DND-41 (cell line): ENCODE measurements at regions not wholly inside any gene's neighbourhood (a gene's known extent, or its start where the extent isn't known, plus 50 kb on each side); places are given as distances from the start of the nearest gene placed in this dataset.

Experiments
- ATAC-seq: fragments of 200-7000 bp; cut with Tn5 transposase; 3 replicates; pipeline ENCODE4 v1.9.1; 2021; ENCODE audit warnings: low read depth; ENCODE audit not compliant: insufficient read depth
- DNase-seq: peaks from one replicate; pipeline ENCODE4 v3.0.0-alpha.2; 2020
- H2AFZ ChIP-seq: 2 replicates; pipeline ENCODE4 v1.6.0; 2012; ENCODE audit warnings: low read depth, low read length
- H3K27ac ChIP-seq: 2 replicates; pipeline ENCODE4 v1.5.1; 2012; ENCODE audit warnings: low read length, inconsistent platforms
- H3K27me3 ChIP-seq: fragments of 200-600 bp; sonication (generic); 2 replicates; pipeline ENCODE4 v1.6.0; 2012; ENCODE audit warnings: low read length, mild to moderate bottlenecking, inconsistent platforms; ENCODE audit not compliant: insufficient read depth, poor library complexity
- H3K36me3 ChIP-seq: 2 replicates; pipeline ENCODE4 v1.5.1; 2012; ENCODE audit warnings: low read length, inconsistent platforms; ENCODE audit not compliant: insufficient read depth
- H3K4me1 ChIP-seq: 2 replicates; pipeline ENCODE4 v1.5.1; 2012; ENCODE audit warnings: mild to moderate bottlenecking, low read length; ENCODE audit not compliant: insufficient read depth
- H3K4me2 ChIP-seq: 2 replicates; pipeline ENCODE4 v1.6.0; 2012; ENCODE audit warnings: mild to moderate bottlenecking, moderate library complexity, low read length, inconsistent platforms; ENCODE audit not compliant: insufficient read depth
- H3K4me3 ChIP-seq, 2 experiments: fragments of 200-600 bp in 1 of 2; shearing (Covaris generic) in 1 of 2; 2 replicates each; pipeline ENCODE4 v1.5.1; 2012 to 2016; ENCODE audit warnings: inconsistent platforms in 2 of 2, low read length in 2 of 2, mild to moderate bottlenecking in 2 of 2, low read depth in 1 of 2, moderate library complexity in 1 of 2
- H3K79me2 ChIP-seq: 2 replicates; pipeline ENCODE4 v1.6.0; 2012; ENCODE audit warnings: low read length, inconsistent platforms; ENCODE audit not compliant: insufficient read depth
- H3K9ac ChIP-seq: 2 replicates; pipeline ENCODE4 v1.6.0; 2012; ENCODE audit warnings: low read depth, mild to moderate bottlenecking, inconsistent platforms, low read length, moderate library complexity
- H3K9me3 ChIP-seq: 2 replicates; pipeline ENCODE4 v1.5.1; 2012; ENCODE audit warnings: low read length, moderate library complexity, mild to moderate bottlenecking, inconsistent platforms; ENCODE audit not compliant: insufficient read depth, severe bottlenecking
- H4K20me1 ChIP-seq: 2 replicates; pipeline ENCODE4 v1.6.0; 2012; ENCODE audit warnings: low read length; ENCODE audit not compliant: insufficient read depth
- CTCF ChIP-seq: IDR thresholded peaks from 2 replicates; pipeline ENCODE4 v1.5.1; 2012; ENCODE audit warnings: borderline replicate concordance, low read length, moderate library complexity, mild to moderate bottlenecking; ENCODE audit not compliant: poor library complexity, severe bottlenecking; ENCODE audit errors: extremely low read depth
- EZH2 ChIP-seq: IDR thresholded peaks from 3 replicates; pipeline ENCODE4 v1.6.1; 2012; ENCODE audit warnings: borderline replicate concordance, low read depth, mild to moderate bottlenecking, moderate library complexity, low read length, inconsistent platforms; ENCODE audit not compliant: severe bottlenecking

- no peak for ATAC-seq
- H3K9me3 ChIP-seq: no peaks in the 10 kb centered on the region
- H2AFZ ChIP-seq: no peak overlapping the region
- no peaks in the 10 kb centered on the region for H3K36me3 ChIP-seq
- TF ChIP-seq EZH2: no peak
- TF ChIP-seq CTCF: no peak
- DNase-seq: no peak
- H3K4me2 ChIP-seq: no peak overlapping the region
- no peaks in the 10 kb centered on the region for H4K20me1 ChIP-seq
- H3K4me3 ChIP-seq: no peak overlapping the region
- H3K9ac ChIP-seq: no peak overlapping the region
- H3K4me1 ChIP-seq: no peaks in the 10 kb centered on the region
- H3K27ac ChIP-seq: no peak overlapping the region
- H3K79me2 ChIP-seq: no peaks in the 10 kb centered on the region
- H3K27me3 ChIP-seq: no peaks in the 10 kb centered on the region
These were observed 862.6 kb upstream of the PCDH20 start for GRCh38 chr13:62278271-62278670.

GRCh38 chr13:62251734-62252133, 836.1 kb upstream of the PCDH20 start:
- TF ChIP-seq CTCF (no peak), EZH2 (no peak)
- DNase-seq (no peak), ATAC-seq (no peak)
- H3K9me3 ChIP-seq: no peaks in the 10 kb centered on the region
- no peaks in the 10 kb centered on the region for H3K36me3 ChIP-seq
- H3K79me2 ChIP-seq: no peaks in the 10 kb centered on the region
- no peak overlapping the region for H3K4me3 ChIP-seq
- no peaks in the 10 kb centered on the region for H4K20me1 ChIP-seq
- no peaks in the 10 kb centered on the region for H3K4me1 ChIP-seq
- H3K27ac ChIP-seq: no peak overlapping the region
- no peaks in the 10 kb centered on the region for H3K27me3 ChIP-seq
- H3K4me2 ChIP-seq: no peak overlapping the region
- H2AFZ ChIP-seq: no peak overlapping the region
- no peak overlapping the region for H3K9ac ChIP-seq

- Histone ChIP-seq H3K4me3 (no peak overlapping the region), H3K9me3 (no peaks in the 10 kb centered on the region), H4K20me1 (no peaks in the 10 kb centered on the region), H3K4me2 (no peak overlapping the region), H3K9ac (no peak overlapping the region), H3K36me3 (no peaks in the 10 kb centered on the region), H3K4me1 (no peaks in the 10 kb centered on the region), H3K27me3 (no peaks in the 10 kb centered on the region), H2AFZ (no peak overlapping the region), H3K27ac (no peak overlapping the region), H3K79me2 (no peaks in the 10 kb centered on the region)
- no peak for ATAC-seq
- TF ChIP-seq EZH2 (no peak), CTCF (no peak)
- no peak for DNase-seq
These were observed 835.0 kb upstream of the PCDH20 start for GRCh38 chr13:62250501-62251201.
